H9 (cell line): ENCODE measurements at regions not wholly inside any gene's neighbourhood (a gene's known extent, or its start where the extent isn't known, plus 50 kb on each side); places are given as distances from the start of the nearest gene placed in this dataset.

ENCODE experiments used
- DNase-seq: peaks from one replicate; pipeline ENCODE4 v3.0.0-alpha.2; 2017
- H2AFZ ChIP-seq: one replicate; pipeline ENCODE4 v1.6.1; 2013; ENCODE audit warnings: mild to moderate bottlenecking, low read length, control low read depth, moderate library complexity
- H2AK5ac ChIP-seq: 2 replicates; pipeline ENCODE4 v1.6.1; 2013; ENCODE audit warnings: low read length, control low read depth, mixed read lengths; ENCODE audit not compliant: insufficient read length
- H2BK120ac ChIP-seq: one replicate; pipeline ENCODE4 v1.6.1; 2013; ENCODE audit warnings: low read depth, mild to moderate bottlenecking, low read length, control low read depth, inconsistent platforms; ENCODE audit not compliant: poor library complexity, severe bottlenecking
- H2BK12ac ChIP-seq: 2 replicates; pipeline ENCODE4 v1.6.1; 2013; ENCODE audit warnings: low read length, control low read depth, mixed read lengths, low read depth; ENCODE audit not compliant: insufficient read length
- H2BK15ac ChIP-seq: 2 replicates; pipeline ENCODE4 v1.6.1; 2013; ENCODE audit warnings: low read depth, low read length, control low read depth
- H2BK20ac ChIP-seq: one replicate; pipeline ENCODE4 v1.6.1; 2013; ENCODE audit warnings: low read depth, mild to moderate bottlenecking, low read length, control low read depth, inconsistent platforms; ENCODE audit not compliant: poor library complexity, severe bottlenecking
- H2BK5ac ChIP-seq: 2 replicates; pipeline ENCODE4 v1.6.1; 2013; ENCODE audit warnings: low read length, control low read depth, mixed read lengths; ENCODE audit not compliant: insufficient read length
- H3K14ac ChIP-seq: 2 replicates; pipeline ENCODE4 v1.6.1; 2013; ENCODE audit warnings: low read length, control low read depth; ENCODE audit not compliant: insufficient read depth
- H3K18ac ChIP-seq: 2 replicates; pipeline ENCODE4 v1.6.1; 2013; ENCODE audit warnings: low read depth, mild to moderate bottlenecking, mixed read lengths, low read length, control low read depth; ENCODE audit not compliant: insufficient read length
- H3K23ac ChIP-seq: 2 replicates; pipeline ENCODE4 v1.6.1; 2013; ENCODE audit warnings: low read length, control low read depth, mixed read lengths, low read depth; ENCODE audit not compliant: insufficient read length
- H3K23me2 ChIP-seq: 2 replicates; pipeline ENCODE4 v1.6.1; 2013; ENCODE audit warnings: low read depth, mild to moderate bottlenecking, mixed read lengths, low read length, control low read depth; ENCODE audit not compliant: insufficient read length, poor library complexity, severe bottlenecking
- H3K27ac ChIP-seq: 2 replicates; pipeline ENCODE4 v1.5.1; 2013; ENCODE audit warnings: low read length, control low read depth, mixed read lengths, low read depth; ENCODE audit not compliant: insufficient read length
- H3K27me3 ChIP-seq: 2 replicates; pipeline ENCODE4 v1.6.1; 2013; ENCODE audit warnings: low read length, control low read depth, inconsistent platforms; ENCODE audit not compliant: insufficient read depth
- H3K4ac ChIP-seq: 2 replicates; pipeline ENCODE4 v1.6.1; 2013; ENCODE audit warnings: low read depth, mild to moderate bottlenecking, control low read depth, inconsistent platforms, low read length, moderate library complexity
- H3K4me1 ChIP-seq: 2 replicates; pipeline ENCODE4 v1.6.1; 2013; ENCODE audit warnings: low read length, control low read depth, inconsistent platforms; ENCODE audit not compliant: insufficient read depth
- H3K4me2 ChIP-seq: 2 replicates; pipeline ENCODE4 v1.6.1; 2013; ENCODE audit warnings: low read length, control low read depth, mixed read lengths; ENCODE audit not compliant: insufficient read length, insufficient read depth
- H3K56ac ChIP-seq: 2 replicates; pipeline ENCODE4 v1.6.1; 2013; ENCODE audit warnings: low read depth, mild to moderate bottlenecking, mixed read lengths, low read length, control low read depth; ENCODE audit not compliant: insufficient read length
- H3K79me1 ChIP-seq: 2 replicates; pipeline ENCODE4 v1.6.1; 2013; ENCODE audit warnings: low read depth, mild to moderate bottlenecking, moderate library complexity, low read length, control low read depth, inconsistent platforms; ENCODE audit not compliant: insufficient read depth, poor library complexity, severe bottlenecking
- H3K79me2 ChIP-seq: 2 replicates; pipeline ENCODE4 v1.6.1; 2013; ENCODE audit warnings: low read length, control low read depth, inconsistent platforms; ENCODE audit not compliant: insufficient read depth
- H3K9ac ChIP-seq: 2 replicates; pipeline ENCODE4 v1.6.1; 2013; ENCODE audit warnings: low read length, control low read depth, mixed read lengths; ENCODE audit not compliant: insufficient read length; ENCODE audit errors: extremely low read depth
- H3K9me3 ChIP-seq: one replicate; pipeline ENCODE4 v1.6.1; 2013; ENCODE audit warnings: low read depth, low read length, inconsistent platforms; ENCODE audit not compliant: control insufficient read depth
- H3T11ph ChIP-seq: one replicate; pipeline ENCODE4 v1.6.1; 2013; ENCODE audit warnings: mild to moderate bottlenecking, low read length, control low read depth, inconsistent platforms
- H4K20me1 ChIP-seq: one replicate; pipeline ENCODE4 v1.6.1; 2013; ENCODE audit not compliant: control insufficient read depth, insufficient read length, insufficient read depth
- H4K5ac ChIP-seq: 2 replicates; pipeline ENCODE4 v1.6.1; 2013; ENCODE audit warnings: low read depth, mild to moderate bottlenecking, mixed read lengths, low read length, control low read depth; ENCODE audit not compliant: insufficient read length
- H4K8ac ChIP-seq: replicated peaks from 2 replicates; pipeline ENCODE4 v1.6.1; 2013; ENCODE audit warnings: low read length, control low read depth, mixed read lengths, low read depth; ENCODE audit not compliant: insufficient read length
- H4K91ac ChIP-seq: 2 replicates; pipeline ENCODE4 v1.6.1; 2013; ENCODE audit warnings: low read depth, mild to moderate bottlenecking, moderate library complexity, mixed read lengths, low read length, control low read depth; ENCODE audit not compliant: insufficient read length
- H3K27ac Mint-ChIP-seq, 3 experiments: 2 replicates in 2 of 3; 3 replicates in 1 of 3; pipeline ENCODE4 v1.8.0; 2020 to 2021; ENCODE audit warnings: mixed read lengths in 3 of 3, mild to moderate bottlenecking in 1 of 3, moderate library complexity in 1 of 3
- H3K27me3 Mint-ChIP-seq: 2 replicates; pipeline ENCODE4 v1.8.0; 2021; ENCODE audit warnings: low read depth, mild to moderate bottlenecking, moderate library complexity, mixed read lengths
- H3K36me3 Mint-ChIP-seq, 3 experiments: 2 replicates in 2 of 3; 3 replicates in 1 of 3; pipeline ENCODE4 v1.8.0; 2020 to 2021; ENCODE audit warnings: low read depth in 3 of 3, mixed read lengths in 3 of 3; ENCODE audit not compliant: insufficient read depth in 1 of 3
- H3K4me1 Mint-ChIP-seq, 2 experiments: 2 replicates each; pipeline ENCODE4 v1.8.0; 2020; ENCODE audit warnings: mixed read lengths in 2 of 2
- H3K4me3 Mint-ChIP-seq, 2 experiments: 2 replicates in 1 of 2; 3 replicates in 1 of 2; pipeline ENCODE4 v1.8.0; 2020 to 2021; ENCODE audit warnings: mild to moderate bottlenecking in 2 of 2, mixed read lengths in 2 of 2, moderate library complexity in 1 of 2
- H3K9me3 Mint-ChIP-seq, 2 experiments: 2 replicates in 1 of 2; 3 replicates in 1 of 2; pipeline ENCODE4 v1.8.0; 2020; ENCODE audit warnings: mild to moderate bottlenecking in 2 of 2, mixed read lengths in 2 of 2, moderate library complexity in 1 of 2
- WGBS: extraction: QIAGEN DNeasy Blood & Tissue Kit; methylation state at CpG from one replicate; pipeline ENCODE4 v1.1.7; 2013; ENCODE audit warnings: missing lambda C conversion rate, low lambda C conversion rate, mixed read lengths; ENCODE audit not compliant: insufficient read length; ENCODE audit errors: extremely low coverage; 5-methylcytosine and 5-hydroxymethylcytosine counted together
- TF ChIP-seq, protein P1 (sequence below): fragments of 200-600 bp; sonication (generic); conservative IDR thresholded peaks from 3 replicates; pipeline ENCODE4 v1.8.0; 2021; ENCODE audit warnings: antibody characterized with exemption, mild to moderate bottlenecking

DNA sequence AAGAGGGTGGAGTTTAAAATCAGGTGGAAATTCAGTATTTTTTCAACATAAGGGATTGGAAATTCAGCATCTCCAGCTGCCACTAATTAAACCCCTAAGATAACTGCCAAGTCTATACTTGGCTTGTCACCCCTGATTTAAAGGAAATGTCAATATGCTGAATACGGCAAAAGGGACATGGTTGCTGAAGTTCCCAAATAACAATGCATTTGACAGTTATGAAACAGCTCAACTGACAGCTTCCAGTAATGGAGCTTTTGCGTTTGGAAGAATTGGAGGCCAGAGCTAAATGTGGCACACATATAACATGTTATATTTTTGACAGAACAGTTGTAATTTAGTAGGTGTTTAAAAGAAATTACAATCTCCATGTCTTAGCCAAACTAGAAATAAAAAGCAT lies 1867.9 kb upstream of the LRRTM1 start:
- Mint-ChIP-seq H3K4me1 (peaks cover 0 to 3% of the 10 kb centered on the region in 2 experiments; a peak in 2 of 4 replicates), H3K27ac (no peak overlapping the region), H3K9me3 (no peaks in the 10 kb centered on the region), H3K4me3 (no peak overlapping the region), H3K36me3 (no peaks in the 10 kb centered on the region), H3K27me3 (no peaks in the 10 kb centered on the region)
- Histone ChIP-seq H4K8ac (no peak overlapping the region), H3K79me1 (no peaks in the 10 kb centered on the region), H3K9me3 (no peaks in the 10 kb centered on the region), H2BK12ac (no peak overlapping the region), H3K14ac (no peak overlapping the region), H2BK20ac (no peak overlapping the region), H3K23me2 (no peaks in the 10 kb centered on the region), H3K23ac (no peak overlapping the region), H3T11ph (no peak overlapping the region), H2BK5ac (no peak overlapping the region), H3K79me2 (no peaks in the 10 kb centered on the region), H4K91ac (no peak overlapping the region), H3K4me1 (no peaks in the 10 kb centered on the region), H2AK5ac (no peak overlapping the region), H3K27ac (no peak overlapping the region), H3K9ac (no peak overlapping the region), H3K56ac (no peak overlapping the region), H3K4ac (no peak overlapping the region), H3K18ac (no peak overlapping the region), H3K4me2 (no peak overlapping the region), H3K27me3 (no peaks in the 10 kb centered on the region), H4K5ac (no peak overlapping the region), H4K20me1 (no peaks in the 10 kb centered on the region), H2BK120ac (no peak overlapping the region), H2AFZ (no peak overlapping the region), H2BK15ac (no peak overlapping the region)
- no CpG with 5 or more reads among the region's 2 CpGs for WGBS
- DNase-seq: no peak
- TF ChIP-seq, protein P1, sequence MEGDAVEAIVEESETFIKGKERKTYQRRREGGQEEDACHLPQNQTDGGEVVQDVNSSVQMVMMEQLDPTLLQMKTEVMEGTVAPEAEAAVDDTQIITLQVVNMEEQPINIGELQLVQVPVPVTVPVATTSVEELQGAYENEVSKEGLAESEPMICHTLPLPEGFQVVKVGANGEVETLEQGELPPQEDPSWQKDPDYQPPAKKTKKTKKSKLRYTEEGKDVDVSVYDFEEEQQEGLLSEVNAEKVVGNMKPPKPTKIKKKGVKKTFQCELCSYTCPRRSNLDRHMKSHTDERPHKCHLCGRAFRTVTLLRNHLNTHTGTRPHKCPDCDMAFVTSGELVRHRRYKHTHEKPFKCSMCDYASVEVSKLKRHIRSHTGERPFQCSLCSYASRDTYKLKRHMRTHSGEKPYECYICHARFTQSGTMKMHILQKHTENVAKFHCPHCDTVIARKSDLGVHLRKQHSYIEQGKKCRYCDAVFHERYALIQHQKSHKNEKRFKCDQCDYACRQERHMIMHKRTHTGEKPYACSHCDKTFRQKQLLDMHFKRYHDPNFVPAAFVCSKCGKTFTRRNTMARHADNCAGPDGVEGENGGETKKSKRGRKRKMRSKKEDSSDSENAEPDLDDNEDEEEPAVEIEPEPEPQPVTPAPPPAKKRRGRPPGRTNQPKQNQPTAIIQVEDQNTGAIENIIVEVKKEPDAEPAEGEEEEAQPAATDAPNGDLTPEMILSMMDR: no peak
